NCI-H146 treated with DMSO at 0.1 percent for 48 hours (cell line): ENCODE measurements at regions not wholly inside any gene's neighbourhood (a gene's known extent, or its start where the extent isn't known, plus 50 kb on each side); places are given as distances from the start of the nearest gene placed in this dataset.

Experiments
- DNase-seq: peaks from one replicate; lab custom pipeline; 2025; ENCODE audit not compliant: unreplicated experiment; lab: John Stamatoyannopoulos, UW

DNA sequence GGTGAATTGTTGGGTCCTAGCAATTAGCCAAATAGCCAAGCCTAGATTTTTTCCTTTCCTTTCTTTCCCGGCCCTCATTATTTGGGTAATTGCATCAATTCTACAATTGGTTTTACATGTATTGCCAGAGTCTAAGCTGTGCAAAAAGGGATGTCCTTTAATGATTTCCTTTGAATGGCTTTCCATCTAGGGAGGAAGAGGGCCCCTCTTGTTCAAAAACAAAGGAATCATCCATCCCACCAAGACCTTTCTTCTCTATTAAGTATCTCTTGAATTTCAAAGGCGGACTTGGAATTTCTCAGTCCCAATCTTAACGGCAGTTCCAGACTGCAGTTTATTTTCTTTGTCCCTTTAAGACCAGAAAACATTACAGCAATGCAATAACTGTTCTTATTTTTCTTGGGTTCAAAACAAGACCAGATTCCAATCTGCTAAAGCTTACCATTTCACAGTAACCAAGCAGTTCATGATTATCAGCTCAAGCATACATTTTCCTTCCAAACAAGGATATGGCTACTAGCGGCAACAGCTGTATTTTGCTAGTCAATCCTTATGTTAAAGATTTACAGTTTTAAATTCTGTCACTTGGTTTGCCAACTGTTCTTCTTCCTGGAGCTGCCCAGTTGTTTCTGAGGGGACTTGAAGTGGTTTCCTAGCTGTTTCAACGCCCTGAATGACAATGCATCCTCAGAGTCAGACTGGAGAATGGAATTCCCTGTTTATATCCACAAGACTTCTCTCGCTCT, 91.4 kb upstream of the LRIG1 start:
- no peak for DNase-seq

- no peak for DNase-seq
These were observed 92.3 kb upstream of the LRIG1 start for GRCh38 chr3:66592927-66593625.

GRCh38 chr3:66593978-66594377, 93.2 kb upstream of the LRIG1 start:
- DNase-seq, result no peak

- DNase-seq, result no peak
These were observed 96.6 kb upstream of the LRIG1 start for GRCh38 chr3:66597308-66597863.

DNA sequence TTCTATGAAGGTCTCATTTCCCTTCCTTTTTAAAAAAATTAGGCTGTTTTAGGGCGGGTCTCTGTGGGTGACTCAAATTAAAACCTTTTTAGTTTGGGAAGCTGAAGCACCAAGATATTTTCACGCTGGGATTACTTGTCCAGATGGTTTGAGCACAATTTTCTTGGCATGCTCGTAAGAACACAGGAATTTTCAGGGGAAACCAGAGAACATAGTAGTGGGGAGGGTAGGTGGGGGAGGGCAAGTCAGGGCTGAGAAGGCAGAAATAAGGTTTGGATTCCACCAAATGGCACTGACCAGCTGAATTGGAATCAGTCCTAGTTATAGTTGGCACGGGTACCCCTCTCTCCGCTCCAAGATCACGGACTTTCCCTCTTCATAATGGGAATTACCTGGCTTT, 97.3 kb upstream of the LRIG1 start:
- no peak for DNase-seq

DNA sequence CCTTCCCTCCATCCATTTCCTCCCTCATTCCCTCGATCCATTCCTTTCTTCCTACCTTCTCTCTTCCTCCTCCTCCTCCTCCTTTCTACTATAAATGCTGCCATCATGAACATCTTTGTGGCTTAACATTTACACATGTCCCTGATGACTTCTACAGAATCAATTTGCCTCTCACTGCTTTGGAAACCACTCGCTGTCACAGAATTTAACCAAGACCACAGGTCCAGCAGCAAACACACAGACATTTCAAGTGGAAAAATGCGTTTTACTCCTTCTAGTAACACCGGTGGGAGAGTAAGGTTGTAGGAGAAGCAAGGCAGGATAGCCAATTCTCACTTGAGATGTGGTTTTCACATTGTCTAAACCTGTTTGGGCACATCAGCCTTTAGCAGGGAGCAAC, 101.4 kb upstream of the LRIG1 start:
- DNase-seq, result no peak

GRCh38 chr3:66602691-66603090, 101.9 kb upstream of the LRIG1 start:
- no peak for DNase-seq

DNA sequence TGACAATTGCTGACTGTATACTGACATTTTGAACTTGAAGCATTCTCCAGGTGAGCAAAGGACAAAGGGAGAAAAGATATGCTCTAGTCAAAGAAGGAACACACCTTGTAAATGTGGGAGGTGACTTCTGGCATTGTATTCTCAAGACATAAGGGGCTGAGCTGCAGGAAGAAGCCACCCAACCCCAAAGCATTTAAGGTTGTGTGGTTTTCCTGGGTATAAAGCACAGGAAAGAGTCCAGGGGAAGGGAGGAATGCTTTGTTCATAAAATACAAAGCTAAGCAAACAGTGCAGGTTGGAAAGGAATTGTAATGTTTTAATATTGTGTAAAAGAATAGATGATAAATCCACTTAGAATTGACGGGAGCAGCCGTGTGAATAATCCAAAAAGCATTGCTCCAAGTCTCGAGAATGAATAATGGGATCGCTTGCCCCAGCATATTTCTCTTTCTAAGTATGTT, 102.4 kb upstream of the LRIG1 start:
- DNase-seq, result no peak

DNA sequence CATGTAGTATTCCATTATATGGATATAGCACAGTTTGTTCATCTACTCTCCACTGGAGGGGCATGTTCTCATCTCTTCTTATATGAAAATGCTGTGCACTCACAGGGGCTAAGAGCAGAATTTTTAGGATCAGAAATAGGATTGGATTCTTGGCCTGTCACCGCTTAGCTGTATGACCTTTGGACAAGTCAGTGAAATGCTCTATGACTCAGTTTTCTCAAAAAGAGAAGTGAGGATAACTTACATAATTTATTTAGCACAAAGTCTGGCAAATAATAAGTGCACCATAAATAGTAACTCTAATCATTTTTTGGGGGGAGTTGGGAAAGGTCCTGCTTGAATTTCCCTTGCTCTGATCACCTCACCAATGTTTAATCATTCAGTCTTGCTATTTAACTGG, 103.7 kb upstream of the LRIG1 start:
- no peak for DNase-seq

DNA sequence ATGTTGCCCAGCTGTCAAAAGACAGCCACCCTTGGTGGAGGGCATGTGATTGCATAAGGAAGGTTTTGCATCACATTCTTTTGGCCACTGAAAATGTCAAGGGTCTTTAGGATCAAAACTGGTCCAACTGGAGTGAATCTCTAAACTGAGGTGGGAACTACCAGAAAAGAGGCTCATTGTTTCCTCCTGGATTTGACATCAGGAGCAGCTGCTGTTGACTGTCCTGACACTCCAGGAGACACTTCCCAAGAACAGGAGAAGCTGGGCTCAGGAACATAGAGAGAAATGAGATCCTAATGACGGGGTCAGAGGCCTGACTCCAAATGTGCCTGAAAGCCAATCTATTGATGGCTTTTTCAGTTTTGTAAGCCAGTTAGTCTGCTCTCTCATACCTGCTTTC, 105.3 kb upstream of the LRIG1 start:
- DNase-seq, result no peak

DNA sequence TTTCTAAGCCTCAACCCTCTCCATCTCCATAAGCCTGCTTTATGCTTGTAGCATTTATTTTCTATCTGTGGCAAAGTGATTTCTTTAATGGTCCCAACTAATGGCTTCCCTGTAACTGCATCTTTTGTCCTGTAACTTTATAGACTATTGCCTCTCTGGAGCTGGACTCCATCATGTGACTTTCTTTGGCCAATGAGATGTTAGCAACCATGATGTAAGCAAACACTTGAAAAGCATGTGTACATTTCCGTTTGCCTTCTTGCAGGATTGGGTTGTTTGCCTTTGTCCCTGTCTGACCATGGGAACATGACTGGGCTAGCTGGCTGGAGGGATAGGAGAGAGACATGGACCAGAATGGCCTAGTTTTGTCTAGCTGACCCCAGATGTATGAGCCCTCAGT, 106.0 kb upstream of the LRIG1 start:
- DNase-seq, result no peak

- DNase-seq, result no peak
These were observed 109.1 kb upstream of the LRIG1 start for GRCh38 chr3:66609660-66610561.

GRCh38 chr3:66610562-66610909, 109.7 kb upstream of the LRIG1 start:
- no peak for DNase-seq

DNA sequence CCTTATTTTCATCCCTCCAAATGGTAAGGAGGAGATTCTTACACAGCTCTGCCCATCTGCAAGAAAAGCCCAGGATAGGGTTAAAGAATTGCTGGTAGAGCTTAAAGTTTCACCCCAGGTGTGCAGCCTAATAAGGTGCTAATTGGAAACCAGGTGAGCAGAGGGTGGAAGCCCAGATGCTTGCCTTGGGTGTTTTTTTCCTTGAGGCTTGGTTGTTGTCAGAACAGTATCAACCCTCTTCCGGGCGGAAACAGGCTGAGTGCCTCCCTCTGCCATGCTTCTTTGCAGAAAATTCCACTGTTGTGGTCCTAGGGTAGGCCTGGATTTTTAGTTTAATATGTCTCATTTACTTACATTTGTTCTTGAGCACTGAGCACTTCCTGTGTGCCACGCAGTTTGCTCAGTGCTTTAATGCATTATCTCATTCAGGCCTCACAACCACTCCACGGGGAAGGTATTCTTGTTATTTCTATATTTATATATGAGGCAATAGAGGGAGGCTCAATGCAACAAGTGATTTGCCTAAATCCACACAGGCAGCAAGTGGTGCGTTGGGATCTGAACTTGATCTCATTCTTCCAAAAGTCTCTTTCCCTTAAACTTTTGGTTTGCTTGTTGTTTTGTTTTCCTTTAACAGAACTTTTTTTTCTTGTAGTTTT, 115.0 kb upstream of the LRIG1 start:
- DNase-seq, result no peak

DNA sequence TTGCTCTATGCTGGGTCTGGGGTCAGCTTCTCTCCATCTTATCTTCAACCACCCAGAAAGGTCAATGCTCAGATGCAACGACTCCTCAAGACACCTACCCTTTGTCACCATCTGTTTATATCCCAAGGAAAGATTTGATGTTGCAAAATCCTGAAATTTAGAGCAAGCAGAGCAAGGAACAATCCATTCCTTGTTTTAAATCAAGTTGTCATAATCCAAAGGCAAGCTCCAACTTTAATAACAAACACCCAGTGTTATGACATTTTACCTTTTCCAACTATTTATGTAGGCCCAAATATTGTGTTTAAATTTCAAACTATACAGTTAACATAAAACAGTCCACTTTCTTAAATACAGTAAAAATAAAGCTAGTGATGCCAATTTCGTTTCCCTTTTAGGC, 116.5 kb upstream of the LRIG1 start:
- DNase-seq, result no peak

- DNase-seq, result no peak
These were observed 117.2 kb upstream of the LRIG1 start for GRCh38 chr3:66618066-66618465.

GRCh38 chr3:66620296-66620695, 119.5 kb upstream of the LRIG1 start:
- DNase-seq, result no peak

DNA sequence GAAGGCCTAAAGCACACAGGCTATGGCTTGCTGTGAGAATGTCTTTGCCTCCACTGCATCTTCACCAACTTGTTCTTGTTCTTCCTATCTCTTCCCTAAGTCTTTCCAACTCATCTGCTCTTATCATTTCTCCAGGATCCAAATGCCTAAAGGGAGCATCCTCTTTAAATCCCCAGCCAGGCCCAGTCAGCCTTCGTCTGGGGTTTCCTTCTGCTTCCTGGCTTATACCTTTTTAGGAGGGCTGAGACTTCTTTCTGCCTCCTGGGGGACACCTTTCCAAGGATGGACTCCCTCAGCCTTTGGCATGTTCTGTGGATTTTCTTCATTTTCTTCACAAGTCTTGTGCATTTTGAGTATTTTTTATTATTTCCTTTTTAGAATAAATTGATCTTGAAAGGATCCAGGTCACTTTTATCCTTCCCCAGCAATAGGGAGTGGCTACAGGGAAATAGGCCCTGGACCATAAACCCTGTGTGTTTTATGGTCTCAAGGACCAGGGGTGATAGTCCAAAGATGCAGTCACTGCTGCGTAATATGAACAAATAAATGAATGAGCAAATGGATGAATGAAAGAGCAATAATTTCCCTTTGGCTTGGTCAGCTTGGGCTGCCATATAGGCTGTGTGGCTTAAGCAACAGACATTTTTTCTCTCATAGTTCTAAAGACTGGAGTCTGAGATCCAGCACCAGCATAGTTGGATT, 122.1 kb upstream of the LRIG1 start:
- DNase-seq, result no peak

DNA sequence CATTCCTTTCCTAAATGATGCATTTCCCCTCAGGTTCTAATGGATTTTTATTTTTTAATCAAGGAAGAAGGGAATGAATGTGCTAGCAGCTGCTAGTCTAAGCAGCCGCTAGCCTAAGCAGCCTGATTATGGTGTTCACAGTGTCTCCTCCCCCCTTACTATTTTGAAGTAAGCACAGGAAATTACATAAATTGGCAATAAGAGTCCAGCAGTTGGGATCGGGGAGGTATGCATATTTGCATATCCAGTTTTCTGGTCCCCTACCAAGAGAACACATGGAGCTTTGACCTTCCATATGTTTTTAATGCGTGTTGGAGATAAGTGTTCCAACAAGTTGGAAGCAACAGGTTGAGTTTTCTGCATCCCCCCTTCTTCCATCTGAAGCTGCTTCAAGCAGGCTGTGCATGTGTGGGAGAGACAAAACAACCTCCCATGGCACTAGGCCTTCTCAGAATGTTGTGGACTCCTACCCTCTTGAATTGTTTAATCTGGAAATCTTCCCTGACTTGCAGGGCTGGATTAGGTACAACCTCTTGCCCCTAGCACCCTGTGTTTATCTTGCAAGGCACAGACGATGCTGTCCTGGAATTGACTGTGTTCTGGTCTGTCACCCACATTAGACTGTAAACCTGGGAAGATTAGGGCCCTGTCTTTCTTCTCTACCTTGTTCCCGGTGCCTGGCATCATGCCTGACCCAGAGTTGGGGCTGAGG, 124.8 kb upstream of the LRIG1 start:
- DNase-seq, result no peak
